GM12872 (cell line): ENCODE measurements at regions not wholly inside any gene's neighbourhood (a gene's known extent, or its start where the extent isn't known, plus 50 kb on each side); places are given as distances from the start of the nearest gene placed in this dataset.

Experiments
- CTCF ChIP-seq: IDR thresholded peaks from 3 replicates; pipeline ENCODE4 v1.5.1; 2011; ENCODE audit warnings: low read depth, mild to moderate bottlenecking, low read length, moderate library complexity; ENCODE audit not compliant: insufficient read depth

GRCh38 chr5:3662344-3662743, 66.7 kb downstream of the IRX1 start:
- no peak for TF ChIP-seq CTCF

GRCh38 chr5:3671337-3671736, 75.7 kb downstream of the IRX1 start:
- TF ChIP-seq CTCF, result no peak

- no peak for TF ChIP-seq CTCF
Observed at GRCh38 chr5:3678801-3679200, 83.2 kb downstream of the IRX1 start.

GRCh38 chr5:3680821-3681220, 85.2 kb downstream of the IRX1 start:
- no peak for TF ChIP-seq CTCF

- TF ChIP-seq CTCF, result no peak
Observed at GRCh38 chr5:3684118-3684517, 88.5 kb downstream of the IRX1 start.

GRCh38 chr5:3684771-3685354, 89.2 kb downstream of the IRX1 start:
- no peak for TF ChIP-seq CTCF

- no peak for TF ChIP-seq CTCF
Observed at GRCh38 chr5:3694819-3695218, 99.2 kb downstream of the IRX1 start.
